GM21423 (cell line): ENCODE measurements at regions not wholly inside any gene's neighbourhood (a gene's known extent, or its start where the extent isn't known, plus 50 kb on each side); places are given as distances from the start of the nearest gene placed in this dataset.
"Not testable (repeated sequence)": the region's sequence is repeated elsewhere in the genome, so short reads cannot be mapped to it uniquely, and the experiment has no call there.

Experiments
- ATAC-seq: cut with Tn5 transposase; IDR thresholded peaks from one replicate; pipeline ENCODE4 v1.9.1; 2021; ENCODE audit warnings: mild to moderate bottlenecking, moderate library complexity; ENCODE audit not compliant: unreplicated experiment

- ATAC-seq = not testable (repeated sequence)
These were observed 271.1 kb downstream of the VRK1 start for GRCh38 chr14:97068293-97068692.

GRCh38 chr14:97070259-97070658, 273.1 kb downstream of the VRK1 start:
- ATAC-seq = no peak

GRCh38 chr14:97071177-97071576, 274.0 kb downstream of the VRK1 start:
- no peak for ATAC-seq

- ATAC-seq = no peak
These were observed 276.4 kb downstream of the VRK1 start for GRCh38 chr14:97073622-97074021.

GRCh38 chr14:97074456-97074855, 277.3 kb downstream of the VRK1 start:
- no peak for ATAC-seq

- peak; percentile 49 for ATAC-seq
These were observed 277.7 kb downstream of the VRK1 start for GRCh38 chr14:97074856-97075255.

GRCh38 chr14:97077253-97077653, 280.1 kb downstream of the VRK1 start:
- peak; percentile 88 for ATAC-seq

GRCh38 chr14:97077687-97078086, 280.5 kb downstream of the VRK1 start:
- ATAC-seq = peak; percentile 21

GRCh38 chr14:97080991-97081390, 283.8 kb downstream of the VRK1 start:
- ATAC-seq = no peak

GRCh38 chr14:97095269-97095668, 298.1 kb downstream of the VRK1 start:
- ATAC-seq = no peak

GRCh38 chr14:97097296-97097695, 300.1 kb downstream of the VRK1 start:
- ATAC-seq = no peak

GRCh38 chr14:97100306-97100705, 303.1 kb downstream of the VRK1 start:
- no peak for ATAC-seq

- no peak for ATAC-seq
These were observed 304.4 kb downstream of the VRK1 start for GRCh38 chr14:97101561-97101960.

- ATAC-seq = no peak
These were observed 306.8 kb downstream of the VRK1 start for GRCh38 chr14:97104029-97104428.

- peak; percentile 55 for ATAC-seq
These were observed 309.0 kb downstream of the VRK1 start for GRCh38 chr14:97106166-97106565.

GRCh38 chr14:97106609-97107008, 309.4 kb downstream of the VRK1 start:
- peak; percentile 21 for ATAC-seq

GRCh38 chr14:97107080-97107479, 309.9 kb downstream of the VRK1 start:
- no peak for ATAC-seq

GRCh38 chr14:97107760-97108159, 310.6 kb downstream of the VRK1 start:
- no peak for ATAC-seq

- no peak for ATAC-seq
These were observed 312.1 kb downstream of the VRK1 start for GRCh38 chr14:97109234-97109633.

GRCh38 chr14:97113339-97113738, 316.2 kb downstream of the VRK1 start:
- no peak for ATAC-seq

GRCh38 chr14:97116546-97116945, 319.4 kb downstream of the VRK1 start:
- ATAC-seq = no peak

GRCh38 chr14:97117693-97118092, 320.5 kb downstream of the VRK1 start:
- ATAC-seq = no peak

GRCh38 chr14:97120204-97120603, 323.0 kb downstream of the VRK1 start:
- ATAC-seq = no peak

GRCh38 chr14:97120611-97121031, 323.4 kb downstream of the VRK1 start:
- ATAC-seq = peak; percentile 71
